Activated effector memory CD4-positive, alpha-beta T cell treated with Interleukin-2 at 50 U/mL for 16 hours (primary cell): ENCODE measurements at regions not wholly inside any gene's neighbourhood (a gene's known extent, or its start where the extent isn't known, plus 50 kb on each side); places are given as distances from the start of the nearest gene placed in this dataset.
"Not testable (repeated sequence)": the region's sequence is repeated elsewhere in the genome, so short reads cannot be mapped to it uniquely, and the experiment has no call there.

Source experiments
- DNase-seq: peaks from one replicate; pipeline ENCODE4 v3.0.0-alpha.2; 2020

- no peak for DNase-seq
Measured at GRCh38 chr2:83006961-83007360, 1452.1 kb downstream of the SUCLG1 start.

GRCh38 chr2:83003555-83003954 lies 1455.5 kb downstream of the SUCLG1 start:
- no peak for DNase-seq

- DNase-seq, result no peak
Measured at GRCh38 chr2:83002706-83003105, 1456.4 kb downstream of the SUCLG1 start.

GRCh38 chr2:82998781-82999180 lies 1460.3 kb downstream of the SUCLG1 start:
- no peak for DNase-seq

GRCh38 chr2:82996217-82996616 lies 1462.9 kb downstream of the SUCLG1 start:
- DNase-seq, result no peak

GRCh38 chr2:82994151-82994550 lies 1464.9 kb downstream of the SUCLG1 start:
- no peak for DNase-seq

GRCh38 chr2:82993609-82994008 lies 1465.5 kb downstream of the SUCLG1 start:
- DNase-seq, result no peak

GRCh38 chr2:82992968-82993367 lies 1466.1 kb downstream of the SUCLG1 start:
- DNase-seq, result no peak

- not testable (repeated sequence) for DNase-seq
Measured at GRCh38 chr2:82987706-82988105, 1471.4 kb downstream of the SUCLG1 start.

GRCh38 chr2:82986899-82987298 lies 1472.2 kb downstream of the SUCLG1 start:
- DNase-seq, result no peak

- no peak for DNase-seq
Measured at GRCh38 chr2:82985572-82986197, 1473.4 kb downstream of the SUCLG1 start.

GRCh38 chr2:82968358-82968757 lies 1490.7 kb downstream of the SUCLG1 start:
- DNase-seq, result no peak

GRCh38 chr2:82964341-82964740 lies 1494.7 kb downstream of the SUCLG1 start:
- no peak for DNase-seq

- no peak for DNase-seq
Measured at GRCh38 chr2:82959727-82960126, 1499.4 kb downstream of the SUCLG1 start.

- no peak for DNase-seq
Measured at GRCh38 chr2:82954868-82955267, 1504.2 kb downstream of the SUCLG1 start.

- no peak for DNase-seq
Measured at GRCh38 chr2:82939211-82939610, 1519.9 kb downstream of the SUCLG1 start.

GRCh38 chr2:82938321-82938845 lies 1520.7 kb downstream of the SUCLG1 start:
- not testable (repeated sequence) for DNase-seq

- no peak for DNase-seq
Measured at GRCh38 chr2:82913566-82913965, 1545.5 kb downstream of the SUCLG1 start.

- no peak for DNase-seq
Measured at GRCh38 chr2:82896117-82896516, 1563.0 kb downstream of the SUCLG1 start.

- no peak for DNase-seq
Measured at GRCh38 chr2:82893190-82893589, 1565.9 kb downstream of the SUCLG1 start.

- DNase-seq, result no peak
Measured at GRCh38 chr2:82879803-82880202, 1579.3 kb downstream of the SUCLG1 start.

- DNase-seq, result no peak
Measured at GRCh38 chr2:82875858-82876257, 1583.2 kb downstream of the SUCLG1 start.

GRCh38 chr2:82857967-82858366 lies 1601.1 kb downstream of the SUCLG1 start:
- no peak for DNase-seq

- DNase-seq, result no peak
Measured at GRCh38 chr2:82853299-82853698, 1605.8 kb downstream of the SUCLG1 start.

GRCh38 chr2:82852787-82853186 lies 1606.3 kb downstream of the SUCLG1 start:
- DNase-seq, result no peak
